SH-SY5Y (cell line): ENCODE measurements at regions not wholly inside any gene's neighbourhood (a gene's known extent, or its start where the extent isn't known, plus 50 kb on each side); places are given as distances from the start of the nearest gene placed in this dataset.

Experiments
- GATA2 ChIP-seq: IDR thresholded peaks from 2 replicates; pipeline ENCODE4 v1.6.1; 2011; ENCODE audit warnings: mild to moderate bottlenecking, low read depth, low read length
- GATA3 ChIP-seq: IDR thresholded peaks from 2 replicates; pipeline ENCODE4 v1.6.1; 2011; ENCODE audit warnings: low read depth, mild to moderate bottlenecking, low read length, moderate library complexity

- TF ChIP-seq GATA3 (no peak), GATA2 (no peak)
Measured at GRCh38 chr7:24169077-24169624, 114.8 kb upstream of the NPY start.
